ENCODE measurements at regions not wholly inside any gene's neighbourhood (a gene's known extent, or its start where the extent isn't known, plus 50 kb on each side); places are given as distances from the start of the nearest gene placed in this dataset.

- ChIA-PET CTCF (interaction anchor here (0.7 kb wide), 1 partner anchor 27 kb away, joined by 3 read pairs; no protein-coding TSS in a partner anchor), SMC1A (ENCODE audit: uncharacterized antibody, unreplicated experiment) (interaction anchor here (1.1 to 2.9 kb wide), 5 partner anchors 9 to 47 kb away, joined by 3 to 8 read pairs (median 4); no protein-coding TSS in a partner anchor), RAD21 (ENCODE audit: unreplicated experiment) (interaction anchor here (0.6 to 1.6 kb wide), 5 partner anchors 10 to 275 kb away, joined by 3 to 5 read pairs (median 3); no protein-coding TSS in a partner anchor), POLR2A (interaction anchor here (1.1 to 1.5 kb wide), 2 partner anchors 9 to 17 kb away, joined by 3 to 5 read pairs; no protein-coding TSS in a partner anchor)
- no peaks in the 10 kb centered on the region for H3K36me3 ChIP-seq (ENCODE audit: control insufficient read depth in 2 of 2, insufficient read depth in 2 of 2, low read length in 1 of 2)
- no peaks in the 10 kb centered on the region for H3K9me3 ChIP-seq (replicated peaks; ENCODE audit: control insufficient read depth, insufficient read depth, low read length)
- no peaks in the 10 kb centered on the region for H3K27me3 ChIP-seq (replicated peaks in 1 of 2; ENCODE audit: control insufficient read depth in 2 of 2, insufficient read depth in 2 of 2, low read length in 1 of 2)
- H2AFZ ChIP-seq (ENCODE audit: control insufficient read depth, low read depth, low read length) = no peak overlapping the region
- no TSS peak for BruUV-seq (replicated peaks)
- H3K27ac ChIP-seq (ENCODE audit: control insufficient read depth, insufficient read depth) = no peak overlapping the region
- WGBS (ENCODE audit: insufficient coverage, insufficient replicate concordance, low lambda C conversion rate, missing lambda C conversion rate) = 0% methylated on average over 3 of the region's 3 CpGs
- no peak for ATAC-seq
- no peaks in the 10 kb centered on the region for H3K4me1 ChIP-seq (ENCODE audit: control insufficient read depth, insufficient read depth, low read length)
- H3K79me2 ChIP-seq (ENCODE audit: control insufficient read depth, insufficient read depth, low read length) = no peaks in the 10 kb centered on the region
- FAIRE-seq = no peak
- in situ Hi-C loops (cut with MboI) (no loop called here), intact Hi-C loops (cut with micrococcal nuclease; ENCODE audit: unreplicated experiment) (no loop called here)
- no peak for DNase-seq (ENCODE audit: low read depth, low spot score)
- H3K9ac ChIP-seq (ENCODE audit: control insufficient read depth, insufficient read depth, low read length) = no peak overlapping the region
- H3K4me2 ChIP-seq (ENCODE audit: control insufficient read depth, insufficient read depth) = no peak overlapping the region
- no peak overlapping the region for H3K4me3 ChIP-seq
- no peaks in the 10 kb centered on the region for H4K20me1 ChIP-seq (ENCODE audit: control insufficient read depth, insufficient read depth)
- no peak for TF ChIP-seq FOXM1 (IDR thresholded peaks at IDR 0.05; ENCODE audit: low read depth, low read length)
- TF ChIP-seq SIX5 (IDR thresholded peaks at IDR 0.05; ENCODE audit: low read depth, low read length, severe bottlenecking) = no peak
- no peak for TF ChIP-seq RUNX3 (IDR thresholded peaks at IDR 0.05; ENCODE audit: low read length)
- no peak for TF ChIP-seq LARP7 (IDR thresholded peaks at IDR 0.05)
- no peak for TF ChIP-seq RBBP5 (conservative IDR thresholded peaks at IDR 0.05)
- no peak for TF ChIP-seq SUZ12 (IDR thresholded peaks at IDR 0.05; ENCODE audit: unreplicated experiment)
- TF ChIP-seq SMARCA5 (IDR thresholded peaks at IDR 0.05) = no peak
Measured at GRCh38 chr6:81517455-81517854, 235.0 kb downstream of the TENT5A start.
